ENCODE measurements at regions not wholly inside any gene's neighbourhood (a gene's known extent, or its start where the extent isn't known, plus 50 kb on each side); places are given as distances from the start of the nearest gene placed in this dataset.

- no peak for TF ChIP-seq POLR2A (IDR thresholded peaks at IDR 0.05; ENCODE audit: low read depth, low read length)
- TF ChIP-seq CEBPB (IDR thresholded peaks at IDR 0.05; ENCODE audit: low read depth, low read length), result no peak
- no peak for TF ChIP-seq CTCF (conservative IDR thresholded peaks at IDR 0.05; ENCODE audit: low read depth, low read length)
- TF ChIP-seq MAFK (IDR thresholded peaks at IDR 0.05; ENCODE audit: low read depth, low read length), result no peak
- no peak for TF ChIP-seq BHLHE40 (IDR thresholded peaks at IDR 0.05; ENCODE audit: low read depth, low read length)
- no peak for TF ChIP-seq USF2 (IDR thresholded peaks at IDR 0.05; ENCODE audit: low read depth, low read length)
- TF ChIP-seq CHD1 (IDR thresholded peaks at IDR 0.05; ENCODE audit: low read depth, low read length), result no peak
- TF ChIP-seq FOS (IDR thresholded peaks at IDR 0.05; ENCODE audit: low read depth, low read length), result no peak
- TF ChIP-seq SMC3 (IDR thresholded peaks at IDR 0.05; ENCODE audit: low read depth, low read length), result no peak
Observed at GRCh38 chr4:10237131-10237530, 120.5 kb upstream of the WDR1 start.
